Aorta (tissue), 5 donors: ENCODE measurements at regions not wholly inside any gene's neighbourhood (a gene's known extent, or its start where the extent isn't known, plus 50 kb on each side); places are given as distances from the start of the nearest gene placed in this dataset.

Experiments used
- ATAC-seq: fragments of 200-7000 bp; cut with Tn5 transposase; one replicate; pipeline ENCODE4 v1.9.1; 2022; ENCODE audit warnings: moderate library complexity; ENCODE audit not compliant: low FRiP score
- DNase-seq, 2 donors: peaks; one replicate each; pipeline ENCODE4 v3.0.0-alpha.2; 2020
- H3K27ac ChIP-seq, 2 donors: one replicate each; pipeline ENCODE4 v1.5.1; 2013; ENCODE audit warnings: low read length in 2 of 2, mild to moderate bottlenecking in 2 of 2, moderate library complexity in 2 of 2, control low read depth in 1 of 2, inconsistent platforms in 1 of 2, low read depth in 1 of 2
- H3K27me3 ChIP-seq, 2 donors: one replicate each; pipeline ENCODE4 v1.6.1; 2013; ENCODE audit warnings: control low read depth in 1 of 2, low read length in 1 of 2, mild to moderate bottlenecking in 1 of 2, moderate library complexity in 1 of 2; ENCODE audit not compliant: insufficient read depth in 2 of 2, control insufficient read depth in 1 of 2
- H3K36me3 ChIP-seq, 2 donors: one replicate each; pipeline ENCODE4 v1.6.1; 2013; ENCODE audit warnings: control low read depth in 1 of 2, low read length in 1 of 2, mild to moderate bottlenecking in 1 of 2; ENCODE audit not compliant: insufficient read depth in 2 of 2, control insufficient read depth in 1 of 2
- H3K4me1 ChIP-seq, 2 donors: one replicate each; pipeline ENCODE4 v1.6.1; 2013; ENCODE audit warnings: low read length in 2 of 2, control low read depth in 1 of 2, mild to moderate bottlenecking in 1 of 2, moderate library complexity in 1 of 2; ENCODE audit not compliant: insufficient read depth in 2 of 2, control insufficient read depth in 1 of 2
- H3K4me3 ChIP-seq, 2 donors: one replicate each; pipeline ENCODE4 v1.5.1; 2013; ENCODE audit warnings: low read length in 2 of 2, control low read depth in 1 of 2, mild to moderate bottlenecking in 1 of 2
- H3K9me3 ChIP-seq: one replicate; pipeline ENCODE4 v1.6.1; 2013; ENCODE audit warnings: mild to moderate bottlenecking, low read length; ENCODE audit not compliant: control insufficient read depth
- WGBS, 2 donors: extraction: QIAGEN DNeasy Blood & Tissue Kit; methylation state at CpG; one replicate each; pipeline ENCODE4 v1.1.7; 2013; 5-methylcytosine and 5-hydroxymethylcytosine counted together
- intact Hi-C, 2 donors: fragments of 100-400 bp; cut with DNase I; formaldehyde crosslinking; loops; one replicate each; pipeline versions ENCODE4 v1.14.2 to v1.15.0; 2022
- donor health status: healthy with polysubstance abuse.
- donor health status: Bipolar disorder and iron deficiency.
- donor health status: DM: no; HTN: no; CAD: no.
- donor health status: DM: no; HTN: no; CAD: no.
- donor health status: DM: yes; HTN: yes; CAD: no.

DNA sequence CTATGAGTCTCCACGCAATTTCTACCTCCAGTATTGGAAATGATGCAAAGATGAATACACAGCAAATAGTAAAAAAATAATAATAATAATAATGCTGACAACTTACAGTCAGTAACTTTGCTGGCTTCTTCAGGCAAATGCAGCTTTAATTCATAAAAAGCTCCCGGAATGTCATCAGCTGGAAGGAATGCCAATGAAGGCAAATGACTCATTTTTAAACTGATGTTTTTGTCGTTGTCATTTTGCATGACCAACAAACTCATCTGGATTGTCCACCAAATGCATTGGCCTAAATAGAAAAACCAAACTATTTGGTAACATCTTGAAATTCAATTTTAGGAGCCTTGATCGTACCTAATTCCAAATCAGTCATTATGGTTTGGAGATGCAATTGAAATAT, 217.1 kb downstream of the ALDH8A1 start:
- 70 to 72% methylated on average over 4 of the region's 4 CpGs for WGBS, 2 donors

DNA sequence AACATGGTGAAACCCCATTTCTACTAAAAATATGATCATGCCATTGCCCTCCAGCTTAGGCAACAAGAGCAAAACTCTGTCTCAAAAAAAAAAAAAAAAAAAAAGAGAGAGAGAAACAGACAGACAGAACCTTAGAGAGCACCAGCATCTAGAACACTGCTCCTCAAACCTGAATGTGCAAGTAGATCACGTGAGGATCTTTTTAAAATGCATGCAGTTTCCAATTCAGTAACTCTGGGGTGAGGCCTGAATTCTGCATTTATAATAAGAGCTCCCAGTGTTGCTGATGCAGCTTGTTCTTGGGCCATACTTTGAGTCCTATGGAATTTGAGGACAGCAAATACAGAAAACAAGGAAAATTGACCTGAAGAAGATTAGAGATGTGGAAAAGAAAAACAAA, 218.3 kb downstream of the ALDH8A1 start:
- DNase-seq (no peak), ATAC-seq (no peak)
- no peak overlapping the region for H3K4me3 ChIP-seq
- H3K27ac ChIP-seq, result no peak overlapping the region
- H3K27me3 ChIP-seq, result no peaks in the 10 kb centered on the region
- H3K4me1 ChIP-seq, result no peaks in the 10 kb centered on the region
- H3K9me3 ChIP-seq, result no peaks in the 10 kb centered on the region
- 97 to 100% methylated on average over 1 of the region's 1 CpG for WGBS, 2 donors
- no peaks in the 10 kb centered on the region for H3K36me3 ChIP-seq
- intact Hi-C loops, result no loop called here

More for the DNA sequence above, 217.1 kb downstream of the ALDH8A1 start:
- H3K36me3 ChIP-seq, result no peaks in the 10 kb centered on the region
- H3K27me3 ChIP-seq, result no peaks in the 10 kb centered on the region
- H3K4me3 ChIP-seq, result no peak overlapping the region
- intact Hi-C loops, result no loop called here
- DNase-seq (no peak), ATAC-seq (no peak)
- H3K9me3 ChIP-seq, result no peaks in the 10 kb centered on the region
- H3K27ac ChIP-seq, result no peak overlapping the region
- no peaks in the 10 kb centered on the region for H3K4me1 ChIP-seq

DNA sequence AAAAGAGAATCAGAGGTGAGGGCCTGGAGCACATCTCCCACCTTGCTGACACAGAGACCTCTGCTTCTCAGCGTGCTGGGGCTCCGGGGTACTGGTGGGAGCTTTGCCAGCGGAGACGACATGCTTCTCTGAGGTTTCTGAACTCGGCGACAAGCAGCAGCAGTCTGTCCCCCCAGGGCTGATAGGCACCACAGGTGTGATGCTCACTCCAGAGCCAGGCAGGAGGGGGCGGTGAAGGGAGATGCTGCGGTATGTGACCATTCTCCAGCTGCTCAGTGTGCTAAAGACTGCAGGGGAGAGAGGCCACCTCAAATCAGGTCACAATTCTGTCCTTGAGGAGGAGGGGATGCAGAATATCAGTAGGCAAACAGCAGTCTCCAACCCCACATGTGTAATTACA, 219.9 kb downstream of the ALDH8A1 start:
- ATAC-seq, result no peak
- Histone ChIP-seq H3K4me1 (no peaks in the 10 kb centered on the region), H3K36me3 (no peaks in the 10 kb centered on the region), H3K27me3 (no peaks in the 10 kb centered on the region), H3K27ac (no peak overlapping the region), H3K4me3 (no peak overlapping the region), H3K9me3 (no peaks in the 10 kb centered on the region)
- DNase-seq, result no peak
- WGBS, 2 donors, result 91 to 92% methylated on average over 8 of the region's 8 CpGs
- intact Hi-C loops, result no loop called here

DNA sequence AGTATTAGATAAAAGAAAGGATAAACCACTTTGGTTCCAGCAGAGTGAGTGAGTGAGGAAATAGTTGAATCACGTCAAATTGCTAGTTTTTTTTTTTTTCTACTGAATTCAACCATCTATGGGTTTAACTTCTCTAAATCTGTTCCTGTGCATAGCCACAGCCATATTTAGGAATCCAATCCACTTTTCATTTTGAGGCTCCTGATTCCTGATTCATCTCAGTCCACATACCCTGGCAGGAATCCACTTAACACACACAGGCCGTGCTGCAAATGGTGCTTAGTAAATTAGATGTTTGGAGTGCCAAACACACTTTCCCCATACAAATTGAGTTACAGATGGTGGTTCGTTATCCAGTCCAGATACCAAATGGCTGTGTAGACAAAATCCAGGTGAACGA, 220.3 kb downstream of the ALDH8A1 start:
- DNase-seq, result no peak
- WGBS, 2 donors, result 59 to 66% methylated on average over 4 of the region's 4 CpGs

DNA sequence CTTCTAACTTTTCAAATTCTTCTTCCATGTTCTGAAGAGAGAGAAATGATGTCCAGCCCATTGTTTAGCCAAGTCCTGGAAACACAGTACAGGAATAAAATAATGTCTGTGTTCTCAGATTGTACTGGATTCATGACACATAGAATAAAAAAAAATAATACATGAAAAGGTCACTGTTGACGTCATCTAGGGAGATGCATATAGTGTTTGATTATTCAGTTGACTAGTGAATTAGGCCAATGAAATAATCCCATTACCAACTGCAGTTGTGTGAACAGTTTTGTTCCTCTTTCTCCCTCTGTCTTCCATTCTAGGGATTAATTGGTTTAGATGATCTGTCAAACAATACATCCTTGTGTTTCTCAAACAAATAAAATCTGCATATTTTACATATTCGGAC, 222.8 kb downstream of the ALDH8A1 start:
- DNase-seq (no peak), ATAC-seq (no peak)
- Histone ChIP-seq H3K4me1 (no peaks in the 10 kb centered on the region), H3K4me3 (no peak overlapping the region), H3K27ac (no peak overlapping the region), H3K36me3 (no peaks in the 10 kb centered on the region), H3K9me3 (no peaks in the 10 kb centered on the region), H3K27me3 (no peaks in the 10 kb centered on the region)
- intact Hi-C loops, result no loop called here
- WGBS, 2 donors, result 91 to 93% methylated on average over 2 of the region's 2 CpGs

More for the DNA sequence above, 220.3 kb downstream of the ALDH8A1 start:
- intact Hi-C loops, result no loop called here
- Histone ChIP-seq H3K36me3 (no peaks in the 10 kb centered on the region), H3K4me1 (no peaks in the 10 kb centered on the region), H3K4me3 (no peak overlapping the region), H3K9me3 (no peaks in the 10 kb centered on the region), H3K27me3 (no peaks in the 10 kb centered on the region), H3K27ac (no peak overlapping the region)
- ATAC-seq, result no peak

DNA sequence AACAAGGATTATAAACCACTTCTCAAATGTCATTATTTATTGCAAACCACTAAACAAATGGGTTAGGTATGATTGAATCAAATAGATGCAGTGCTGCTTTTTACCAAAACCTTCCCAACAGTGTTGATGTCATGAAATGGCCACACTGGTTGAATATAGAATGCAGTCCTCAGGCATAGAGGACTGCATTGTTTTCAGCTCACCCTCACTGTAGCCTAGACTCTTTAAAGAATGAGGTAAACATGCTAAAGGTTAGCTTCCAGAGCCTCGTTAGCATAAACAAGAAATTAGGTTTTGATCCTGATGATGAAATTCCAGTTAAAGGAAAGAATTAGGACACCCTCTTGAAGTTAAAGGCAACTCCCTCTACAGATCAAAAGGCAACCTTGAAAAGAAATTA, 224.3 kb downstream of the ALDH8A1 start:
- Histone ChIP-seq H3K9me3 (no peaks in the 10 kb centered on the region), H3K36me3 (no peaks in the 10 kb centered on the region), H3K4me1 (peaks cover 0 to 1% of the 10 kb centered on the region in 2 donors), H3K27ac (no peak overlapping the region), H3K4me3 (no peak overlapping the region), H3K27me3 (no peaks in the 10 kb centered on the region)
- WGBS, 2 donors, result 96 to 97% methylated on average over 1 of the region's 1 CpG
- ATAC-seq (no peak), DNase-seq (no peak)
- intact Hi-C loops, result no loop called here

DNA sequence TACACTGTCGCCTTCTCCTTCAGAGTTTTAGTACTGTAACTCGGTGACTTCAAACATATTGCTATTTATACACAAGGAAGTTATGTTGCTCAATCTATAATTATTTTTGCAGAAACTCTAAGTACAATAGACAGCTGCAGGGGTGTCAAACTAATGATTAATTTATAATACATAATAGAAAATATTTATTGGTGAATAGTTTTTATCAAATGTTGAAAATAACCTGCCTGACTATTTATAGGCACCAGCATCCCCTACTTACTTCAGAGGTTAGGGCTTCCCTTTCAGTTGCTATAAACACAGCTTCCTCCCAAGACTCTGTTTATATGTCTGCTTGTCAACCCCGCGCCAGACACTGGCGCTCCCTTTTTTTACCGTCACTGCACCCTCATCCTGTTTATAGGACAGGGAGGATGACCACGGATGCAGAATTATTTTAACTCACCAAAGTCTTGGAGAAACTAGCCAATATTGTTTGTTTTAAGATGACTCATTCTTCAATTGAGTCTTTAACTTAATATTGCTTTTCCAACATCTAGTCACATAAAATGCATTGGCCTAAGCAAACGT, 225.0 kb downstream of the ALDH8A1 start:
- Histone ChIP-seq H3K4me1 (peaks cover 1 to 3% of the 10 kb centered on the region in 2 donors), H3K9me3 (no peaks in the 10 kb centered on the region), H3K4me3 (no peak overlapping the region), H3K27me3 (no peaks in the 10 kb centered on the region), H3K27ac (no peak overlapping the region), H3K36me3 (no peaks in the 10 kb centered on the region)
- no peak for ATAC-seq
- peak in 1 of 2 donors; percentile 55 for DNase-seq
- 56 to 57% methylated on average over 8 of the region's 8 CpGs for WGBS, 2 donors
- intact Hi-C loops, result no loop called here

DNA sequence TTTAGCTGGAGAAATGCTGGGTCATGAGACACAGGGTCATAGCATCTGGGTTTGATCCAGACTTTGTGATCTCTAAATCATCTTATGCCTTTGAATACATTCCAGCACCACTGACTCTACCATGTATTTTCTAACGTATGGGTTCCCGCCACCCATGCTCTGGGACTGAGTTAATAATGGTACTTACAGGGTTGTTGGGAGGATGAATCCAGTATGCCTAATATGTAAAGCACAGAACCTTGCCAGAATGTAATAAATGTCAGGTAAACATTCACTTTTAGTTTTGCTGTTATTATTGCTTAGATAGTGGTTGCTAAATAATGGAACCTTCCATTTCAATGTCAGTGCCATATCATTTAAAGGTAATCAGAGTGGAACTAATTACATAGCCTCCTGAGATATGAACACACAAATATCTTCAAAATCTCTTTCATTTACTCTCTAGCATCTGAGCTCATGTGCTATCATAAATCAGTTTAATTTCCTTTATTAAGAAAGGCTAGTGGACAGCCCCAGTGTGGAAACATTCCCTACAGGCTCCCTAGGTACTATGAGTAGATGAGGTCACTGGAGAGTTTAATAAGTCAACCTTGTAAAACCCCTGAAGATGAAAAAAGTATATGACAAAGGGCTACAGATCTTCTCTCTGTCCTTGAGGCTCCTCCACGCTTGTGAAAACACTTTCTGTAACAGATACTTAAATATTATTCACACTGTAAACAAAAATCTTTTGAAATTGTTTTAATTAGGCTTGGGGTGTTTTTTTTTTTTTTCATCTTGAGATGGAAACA, 226.6 kb downstream of the ALDH8A1 start:
- ATAC-seq, result no peak
- Histone ChIP-seq H3K27me3 (no peaks in the 10 kb centered on the region), H3K4me1 (peaks cover 1 to 6% of the 10 kb centered on the region in 2 donors), H3K36me3 (no peaks in the 10 kb centered on the region), H3K27ac (no peak overlapping the region), H3K4me3 (no peak overlapping the region), H3K9me3 (no peaks in the 10 kb centered on the region)
- intact Hi-C loops, result no loop called here
- no peak for DNase-seq
- 89 to 92% methylated on average over 3 of the region's 3 CpGs for whole genome bisulfite sequencing, 2 donors

DNA sequence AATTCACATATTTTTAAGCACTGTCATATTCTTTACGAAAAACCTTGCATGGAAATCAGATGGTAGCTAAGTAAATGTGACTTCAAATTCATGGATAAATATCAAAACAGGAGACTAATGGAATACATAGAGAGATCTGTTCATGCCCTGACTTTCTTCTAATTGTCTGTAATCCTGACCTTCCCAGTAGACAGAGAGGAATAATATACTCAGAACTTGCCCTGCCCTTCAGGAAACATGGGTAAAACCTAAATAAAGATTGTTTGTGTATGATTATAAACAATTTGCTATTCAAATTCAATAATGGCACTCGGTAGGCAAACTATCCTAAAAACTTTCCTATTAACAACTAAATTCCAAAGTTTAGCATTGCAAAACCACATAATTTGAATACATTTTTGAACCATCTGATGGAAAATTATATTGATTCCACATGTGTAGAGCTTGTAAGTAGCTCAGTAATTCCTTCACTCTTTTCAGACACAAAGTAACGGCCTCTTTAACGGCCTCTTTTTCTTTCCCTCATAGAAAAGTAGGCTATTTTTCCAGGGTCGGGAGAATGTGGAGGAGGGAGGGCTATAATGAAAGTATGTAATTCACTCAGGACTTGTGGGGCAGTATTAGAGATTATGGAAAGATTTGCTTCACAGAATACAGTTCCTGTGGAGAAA, 227.6 kb downstream of the ALDH8A1 start:
- WGBS, 2 donors, result 82 to 86% methylated on average over 5 of the region's 5 CpGs

More for the DNA sequence above, 227.6 kb downstream of the ALDH8A1 start:
- intact Hi-C loops, result no loop called here
- no peak for ATAC-seq
- no peaks in the 10 kb centered on the region for H3K9me3 ChIP-seq
- peaks cover 1 to 6% of the 10 kb centered on the region in 2 donors for H3K4me1 ChIP-seq
- DNase-seq, result no peak
- H3K36me3 ChIP-seq, result no peaks in the 10 kb centered on the region
- H3K4me3 ChIP-seq, result no peak overlapping the region
- H3K27me3 ChIP-seq, result no peaks in the 10 kb centered on the region
- H3K27ac ChIP-seq, result no peak overlapping the region
